ENCODE measurements at regions not wholly inside any gene's neighbourhood (a gene's known extent, or its start where the extent isn't known, plus 50 kb on each side); places are given as distances from the start of the nearest gene placed in this dataset.

GRCh38 chr10:44237364-44238049 lies 147.4 kb downstream of the CXCL12 start:
- TF ChIP-seq CTCF (IDR thresholded peaks at IDR 0.05) (no peak), POLR2A (IDR thresholded peaks at IDR 0.05) (no peak)
